Dermis microvascular lymphatic vessel endothelial cell (primary cell): ENCODE measurements at regions not wholly inside any gene's neighbourhood (a gene's known extent, or its start where the extent isn't known, plus 50 kb on each side); places are given as distances from the start of the nearest gene placed in this dataset.

ENCODE experiments used
- DNase-seq, 2 donors: peaks; one replicate each; pipeline versions ENCODE4 v3.0.0 to v3.0.0-alpha.2; 2010; ENCODE audit warnings: low read depth in 2 of 2

DNA sequence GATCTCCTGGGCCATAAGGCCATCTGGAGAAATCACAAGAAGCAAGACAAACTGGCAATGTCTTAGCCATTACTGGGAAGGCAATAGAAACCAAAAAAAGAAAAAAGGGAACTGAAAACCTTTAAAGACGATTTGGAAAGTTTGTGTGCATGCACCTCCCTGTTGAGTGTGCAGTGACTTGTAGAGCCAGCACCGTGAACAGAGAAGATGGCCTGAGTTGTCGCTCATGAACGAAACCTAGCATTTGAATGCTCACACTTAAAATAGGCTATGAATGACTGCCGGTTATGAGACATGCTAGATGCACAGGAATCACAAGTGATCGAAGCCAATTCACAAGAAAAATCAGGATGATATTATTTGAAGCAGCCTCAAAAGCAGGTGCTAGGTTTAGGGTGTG lies 151.3 kb upstream of the ADO start:
- DNase-seq, result no peak

DNA sequence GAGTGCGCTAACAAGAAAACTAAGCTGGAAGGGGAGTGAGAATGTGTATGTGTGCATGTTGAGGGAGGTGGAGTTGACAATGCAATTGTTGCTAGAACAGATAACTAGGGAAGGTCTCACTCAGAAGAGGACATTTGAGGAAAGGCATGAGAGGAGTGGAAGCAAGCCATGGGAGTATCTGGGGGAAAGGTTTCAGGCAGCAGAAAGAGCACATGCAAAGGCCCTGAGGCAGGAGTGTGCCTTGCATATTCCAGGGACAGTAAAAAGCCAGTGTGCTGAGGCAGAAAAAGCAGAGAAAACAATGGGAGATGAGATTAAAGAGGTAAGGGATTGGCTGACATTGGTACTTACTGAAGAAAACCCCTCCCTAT lies 149.6 kb upstream of the ADO start:
- DNase-seq, result no peak

DNA sequence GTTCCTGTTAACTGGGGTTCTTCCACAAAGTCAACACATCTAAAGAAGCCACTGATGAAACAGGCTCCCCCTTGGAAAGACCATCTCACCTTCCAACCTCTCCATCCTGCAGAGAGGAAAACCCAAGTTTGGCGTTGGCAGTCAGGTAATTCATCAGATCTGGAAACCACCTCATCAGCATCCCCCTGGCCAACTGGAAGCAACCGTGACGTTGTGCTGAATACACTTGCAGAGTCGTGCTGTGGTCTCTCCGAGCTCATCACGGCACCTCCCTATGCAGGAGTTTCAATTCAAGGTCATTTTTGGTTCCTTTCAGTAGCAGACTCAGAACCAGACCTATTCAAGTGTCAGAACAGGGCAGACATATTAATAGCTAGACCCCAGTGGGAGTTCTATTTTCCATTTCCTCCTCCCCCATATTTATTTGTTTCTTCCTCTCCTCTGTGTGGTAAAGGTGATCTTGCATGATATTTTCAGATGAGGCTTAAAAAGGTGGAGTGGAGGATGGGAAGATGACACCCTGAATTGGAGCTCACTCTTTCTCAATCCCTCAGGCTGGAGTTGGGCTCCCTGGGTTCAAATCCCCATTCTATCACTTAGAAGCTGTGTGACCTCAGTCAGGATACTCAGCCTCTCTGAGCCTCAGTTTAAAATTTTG lies 149.1 kb upstream of the ADO start:
- DNase-seq, result no peak

DNA sequence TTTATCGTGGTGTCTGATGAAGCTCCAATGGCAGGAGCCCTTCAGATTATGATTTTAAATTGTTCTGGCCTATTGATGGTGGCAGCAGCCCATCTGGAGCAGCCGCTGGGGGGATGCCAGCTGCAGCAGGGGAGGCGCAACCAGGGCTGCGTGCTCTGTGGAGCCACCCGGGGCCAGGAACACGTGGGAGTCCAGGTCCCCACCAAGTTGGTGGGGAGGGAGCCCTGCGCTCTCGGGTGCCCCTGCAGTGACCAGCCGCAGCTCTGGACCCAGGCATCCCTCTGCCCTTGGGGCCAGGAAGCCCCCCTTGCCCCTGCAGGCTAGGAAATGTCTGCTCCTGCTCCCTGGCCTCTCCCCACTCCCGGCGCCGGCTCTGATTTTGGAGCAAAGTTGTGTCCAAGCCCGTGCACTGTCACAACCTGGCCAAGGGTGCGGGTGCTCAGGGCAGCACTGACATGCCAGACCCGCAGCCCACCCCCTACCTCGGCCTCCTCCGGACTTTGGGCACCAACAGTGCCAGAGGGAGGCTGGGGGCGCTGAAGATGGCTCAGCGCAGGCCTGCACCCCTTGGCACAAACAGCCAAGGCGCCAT lies 147.2 kb upstream of the ADO start:
- no peak for DNase-seq

DNA sequence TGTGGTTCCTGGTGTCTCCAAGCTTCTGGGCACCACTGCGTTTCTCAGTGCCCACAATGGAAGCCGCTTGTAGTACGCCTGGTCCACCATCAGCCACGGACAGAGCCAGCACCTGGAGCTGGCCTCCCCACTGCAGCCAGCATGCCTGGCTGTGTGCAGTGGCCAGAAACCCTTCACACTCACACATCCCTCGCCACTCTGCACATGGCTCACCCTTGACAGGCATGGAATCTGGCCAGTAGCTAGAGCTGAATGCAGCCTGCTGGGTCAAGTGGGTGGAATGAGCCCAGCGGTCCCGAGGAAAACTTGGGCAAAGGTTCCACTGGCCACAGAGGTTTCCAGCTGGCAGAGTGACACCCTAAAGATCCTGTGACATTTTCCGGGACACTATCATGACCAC lies 146.0 kb upstream of the ADO start:
- no peak for DNase-seq

DNA sequence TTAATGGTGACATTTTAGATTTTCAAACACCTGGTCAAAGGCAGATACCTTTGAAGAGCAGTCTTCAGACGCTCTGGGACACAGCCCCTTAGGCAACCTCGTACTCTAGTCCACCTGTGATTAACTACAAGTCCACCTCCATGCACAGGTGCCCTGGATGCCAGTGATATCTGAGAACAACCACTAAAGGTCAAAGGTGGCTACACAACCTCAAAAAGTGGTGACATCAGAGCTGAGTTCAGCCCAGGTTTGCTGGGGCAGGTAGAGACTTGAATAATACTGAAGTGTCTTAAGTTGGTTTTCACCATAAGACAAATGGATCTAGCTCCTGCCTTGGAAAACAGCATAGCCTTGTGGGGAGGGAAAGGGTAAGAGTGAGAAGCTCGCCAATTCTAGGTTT lies 143.4 kb upstream of the ADO start:
- no peak for DNase-seq

DNA sequence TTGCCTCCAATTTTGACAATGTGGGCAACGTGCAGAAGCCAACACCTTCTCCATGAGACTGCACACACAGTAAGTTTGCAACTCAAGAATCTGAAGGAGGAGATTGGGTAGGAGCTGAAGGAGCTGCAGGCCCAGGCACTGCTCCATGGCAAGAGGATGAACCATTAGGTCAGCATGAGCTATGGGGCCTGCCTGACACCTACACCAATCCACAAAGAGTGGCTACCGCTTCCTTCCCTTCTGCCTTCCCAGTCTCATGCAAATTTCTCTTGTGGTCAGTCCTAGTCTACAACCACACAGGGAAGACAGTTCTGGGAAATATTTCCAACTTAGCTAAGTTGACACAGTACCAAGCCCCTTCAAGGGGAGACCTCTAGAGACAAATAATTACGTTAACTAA lies 142.0 kb upstream of the ADO start:
- no peak for DNase-seq

DNA sequence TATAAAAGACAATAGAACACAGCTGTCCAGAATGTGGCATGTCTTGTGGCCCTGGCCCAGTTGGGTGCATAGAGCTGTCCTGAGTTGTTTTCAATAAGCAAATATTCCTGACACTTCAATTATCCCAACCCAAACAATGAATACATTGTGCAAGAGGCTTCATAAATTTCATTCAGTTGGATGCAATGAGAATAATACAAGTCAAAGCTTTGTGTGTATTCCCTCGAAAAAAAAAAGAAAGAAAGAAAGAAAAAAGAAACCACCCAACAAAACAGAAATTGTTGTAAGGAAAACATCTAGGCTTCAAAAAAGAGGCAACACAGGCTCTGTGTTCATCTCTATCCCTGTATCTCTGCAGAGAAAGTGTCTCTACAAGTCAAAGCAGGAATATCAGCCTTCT lies 138.7 kb upstream of the ADO start:
- no peak for DNase-seq

DNA sequence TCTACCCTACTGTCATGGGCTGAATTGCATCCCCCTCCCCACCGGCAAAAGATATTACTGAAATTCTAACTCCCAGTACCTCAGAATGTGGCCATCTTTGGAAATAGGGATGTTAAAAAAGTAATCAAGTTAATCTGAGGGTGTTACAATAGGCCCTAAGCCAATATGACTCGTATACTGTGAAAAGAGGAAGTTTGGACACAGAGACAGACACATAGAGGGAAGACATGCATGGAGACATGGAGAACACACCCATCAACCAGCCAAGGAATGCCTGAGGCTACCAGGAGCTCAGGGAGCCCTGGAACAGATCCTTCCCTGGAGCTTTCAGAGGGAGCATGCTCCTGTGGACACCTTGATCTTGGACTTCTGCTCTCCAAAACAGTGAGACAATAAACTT lies 138.2 kb upstream of the ADO start:
- no peak for DNase-seq

DNA sequence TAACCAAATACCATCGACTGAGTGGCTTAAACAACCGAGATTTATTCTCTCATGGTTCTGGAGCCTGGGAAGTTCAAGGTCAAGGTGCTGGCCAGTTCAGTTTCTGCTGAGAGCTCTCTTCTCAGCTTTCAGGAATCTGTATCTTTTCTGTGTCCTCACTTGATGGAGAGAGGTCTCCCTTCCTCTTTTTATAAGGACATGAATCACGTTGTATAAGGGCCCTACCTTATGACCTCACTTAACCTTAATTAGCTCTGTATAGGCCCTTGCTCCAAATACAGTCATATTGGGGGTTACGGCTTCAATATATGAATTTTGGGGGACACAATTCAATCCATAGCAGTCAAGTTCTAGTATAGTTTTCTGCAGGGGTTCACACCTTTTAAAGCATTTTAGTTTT lies 135.2 kb upstream of the ADO start:
- DNase-seq, result no peak

DNA sequence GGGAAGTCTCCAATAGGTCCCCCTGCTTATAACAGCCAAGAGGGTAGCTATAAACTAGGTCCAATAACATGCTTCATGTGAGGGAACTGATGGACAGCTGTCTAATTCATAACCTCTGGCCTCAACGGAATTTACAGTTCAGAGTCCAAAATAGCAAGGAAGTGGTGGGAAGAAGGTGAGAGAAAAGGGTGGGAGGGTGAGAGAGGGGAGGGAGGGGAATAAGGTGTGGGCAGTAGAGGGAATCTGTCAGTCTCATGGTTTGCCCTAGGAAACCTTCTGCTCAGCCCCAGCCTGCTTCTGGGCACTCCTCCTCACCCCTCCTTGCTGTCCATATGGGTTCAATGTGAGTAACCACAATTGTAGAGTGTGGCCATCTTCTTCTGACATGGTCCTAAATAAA lies 133.4 kb upstream of the ADO start:
- DNase-seq, result no peak

DNA sequence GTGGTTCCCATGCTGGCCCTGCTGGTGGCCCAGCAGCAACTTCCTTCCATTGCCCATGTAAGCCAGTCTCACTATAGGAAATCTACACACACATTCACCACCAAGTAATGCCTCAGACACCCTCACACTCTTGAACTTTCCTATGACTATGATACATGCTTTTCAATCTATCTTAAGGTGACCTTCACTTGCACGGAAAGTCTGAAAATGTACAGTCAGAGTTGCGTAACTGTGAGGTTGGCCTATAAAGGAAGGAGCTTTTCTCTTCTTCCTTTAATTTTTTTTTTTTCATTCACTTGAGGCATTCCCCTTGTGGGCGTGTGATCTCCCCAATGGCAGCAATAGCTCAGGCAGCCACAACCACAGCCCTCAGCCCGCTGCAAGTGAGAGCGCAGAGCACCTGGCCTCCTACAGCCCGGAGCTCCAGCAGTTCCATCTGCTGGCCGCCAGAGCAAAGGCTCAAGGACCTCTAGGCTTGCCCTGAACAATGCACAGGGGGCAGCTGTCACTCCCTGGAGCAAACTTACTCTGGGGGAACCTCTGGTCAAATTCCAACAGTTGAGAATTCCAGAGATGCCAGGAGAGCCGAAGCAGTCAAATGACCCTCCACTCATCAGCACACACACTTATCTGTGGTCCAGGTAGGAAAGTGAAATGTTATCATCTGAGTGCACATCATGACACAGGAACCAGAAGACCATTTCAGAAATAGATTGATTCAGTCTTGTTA lies 123.1 kb upstream of the ADO start:
- no peak for DNase-seq

DNA sequence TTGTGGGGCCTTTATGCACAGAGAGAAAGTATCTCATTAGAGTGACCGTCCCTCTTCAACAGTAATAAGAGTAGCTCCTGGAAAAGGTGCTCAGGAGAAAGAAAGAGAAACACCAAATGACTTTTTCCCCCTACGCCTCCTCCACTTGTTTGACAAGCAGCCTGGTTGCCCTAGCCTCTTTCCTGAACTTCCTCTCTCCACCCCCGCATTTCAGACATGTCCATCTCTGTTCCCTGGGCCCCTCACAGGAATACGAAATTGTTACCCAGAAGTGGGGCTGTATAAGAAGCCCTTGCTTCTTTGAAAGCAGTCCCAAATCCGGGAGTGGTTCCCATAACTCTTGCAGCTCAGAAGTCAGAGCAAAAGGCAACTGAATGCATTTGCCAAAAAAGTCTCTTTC lies 119.6 kb upstream of the ADO start:
- no peak for DNase-seq

DNA sequence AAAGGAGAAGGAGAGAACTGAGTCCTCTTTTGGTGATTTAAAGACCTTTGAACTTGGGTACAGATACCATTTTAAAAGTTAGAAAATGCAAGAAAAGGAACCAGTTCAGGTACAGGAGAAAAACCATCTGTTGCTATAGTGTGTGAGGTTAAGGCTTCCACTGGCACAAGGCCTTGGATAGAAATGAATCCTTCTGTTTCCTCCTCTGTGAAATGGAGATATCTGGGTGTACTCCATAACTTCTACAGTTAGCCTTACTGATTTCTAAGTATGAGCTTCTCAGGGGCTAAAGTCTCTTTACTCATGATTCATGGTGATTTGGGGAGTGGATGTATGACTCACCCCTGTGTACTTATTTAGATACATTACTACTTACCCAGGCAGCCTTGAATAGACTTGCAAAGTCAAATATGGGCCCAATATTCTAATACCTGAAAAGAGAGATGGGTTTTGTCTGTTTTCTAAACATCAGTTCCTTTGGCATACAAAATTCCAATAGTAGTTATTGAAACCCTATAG lies 117.2 kb upstream of the ADO start:
- peak in 1 of 2 donors; percentile 28 for DNase-seq

DNA sequence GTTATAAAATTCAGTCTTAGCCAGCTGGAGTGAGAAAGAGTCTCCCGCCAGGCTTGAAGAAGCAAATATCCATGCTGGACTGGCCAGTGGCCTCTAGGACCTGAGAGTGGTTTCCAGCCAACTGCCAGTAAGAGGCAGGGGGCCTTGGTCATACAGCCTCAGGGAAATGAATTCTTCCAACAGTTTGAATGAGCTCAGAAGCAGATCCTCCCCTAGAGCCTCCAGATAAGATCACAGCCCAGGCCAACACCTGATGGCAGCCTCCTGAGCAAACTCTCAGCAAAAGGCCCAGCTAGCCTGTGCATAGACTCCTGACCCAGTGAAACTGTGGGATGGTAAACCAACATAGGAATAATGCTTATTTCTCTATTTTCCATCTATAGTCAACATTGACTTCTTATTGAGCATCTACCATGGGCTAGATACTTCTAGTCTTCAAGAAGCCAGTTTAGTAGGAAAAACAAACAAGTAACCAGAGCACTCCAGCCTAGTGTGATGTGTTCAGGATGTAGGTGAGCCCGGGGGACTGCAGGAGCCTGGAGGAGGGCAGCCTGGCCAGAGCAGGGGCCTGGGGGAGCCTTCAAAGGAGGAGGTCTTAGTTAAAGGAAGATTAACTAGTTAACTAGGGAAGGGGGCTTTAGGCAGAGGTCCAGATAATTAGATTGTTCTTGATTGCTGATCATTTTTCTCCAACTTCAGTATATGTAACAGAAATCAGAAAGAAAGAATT lies 115.4 kb upstream of the ADO start:
- DNase-seq, result no peak

DNA sequence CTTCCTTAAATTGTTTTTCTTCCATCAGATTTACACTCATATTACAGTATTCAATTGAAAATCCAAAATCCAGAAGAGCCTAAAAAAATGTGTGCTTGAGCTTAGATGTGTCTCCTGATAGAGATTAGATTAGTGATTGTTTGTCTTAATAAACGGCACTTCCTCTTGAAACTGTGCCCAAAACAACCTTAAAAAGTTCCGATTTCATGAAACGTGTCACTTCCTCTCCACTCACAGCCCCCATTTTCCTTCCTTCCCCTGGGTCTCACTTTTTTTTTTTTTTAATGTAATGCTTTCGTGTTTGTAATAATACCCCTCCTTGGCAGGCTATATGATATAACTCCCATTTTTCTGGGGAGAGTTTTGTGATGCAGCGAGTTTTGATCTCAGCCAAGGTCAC lies 114.8 kb upstream of the ADO start:
- peak; percentile 43 to 48 for DNase-seq

DNA sequence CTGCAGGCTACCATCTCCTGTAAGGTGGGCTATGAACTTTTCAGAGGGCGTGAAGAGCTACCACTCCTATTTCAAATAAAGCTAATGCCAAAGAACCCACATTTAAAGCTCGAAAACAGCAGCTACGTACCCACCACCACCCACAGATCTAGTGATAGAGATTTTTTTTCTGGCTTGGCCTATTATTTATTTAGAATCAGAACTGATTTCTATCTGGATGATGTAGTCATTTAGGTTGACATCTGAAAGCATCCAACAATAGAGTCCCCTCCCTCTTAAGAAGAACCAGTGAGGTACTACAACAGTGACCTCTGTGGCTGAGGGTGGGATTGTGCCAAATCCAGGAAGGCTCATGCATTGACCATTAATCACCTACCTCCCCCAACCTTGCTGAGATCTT lies 113.8 kb upstream of the ADO start:
- DNase-seq, result no peak

DNA sequence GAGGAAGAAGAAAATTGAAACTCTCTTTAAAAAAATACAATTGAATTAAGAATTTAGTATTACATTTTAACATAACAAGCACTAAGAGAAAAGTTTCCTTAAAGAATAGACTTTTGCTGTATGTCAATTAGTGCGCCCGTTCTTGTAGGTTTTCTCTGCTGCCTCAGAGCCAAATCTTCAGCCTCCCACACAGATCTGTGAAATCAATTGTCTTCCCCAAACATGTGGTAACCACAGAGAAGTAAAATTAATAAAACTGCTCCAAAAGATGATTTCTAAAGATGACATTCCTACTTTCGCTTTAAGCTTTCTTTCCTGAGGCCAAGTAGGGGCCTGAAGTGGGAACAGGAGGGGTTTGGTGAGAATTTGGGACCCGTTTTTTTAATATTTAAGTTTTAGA lies 113.2 kb upstream of the ADO start:
- DNase-seq, result no peak

DNA sequence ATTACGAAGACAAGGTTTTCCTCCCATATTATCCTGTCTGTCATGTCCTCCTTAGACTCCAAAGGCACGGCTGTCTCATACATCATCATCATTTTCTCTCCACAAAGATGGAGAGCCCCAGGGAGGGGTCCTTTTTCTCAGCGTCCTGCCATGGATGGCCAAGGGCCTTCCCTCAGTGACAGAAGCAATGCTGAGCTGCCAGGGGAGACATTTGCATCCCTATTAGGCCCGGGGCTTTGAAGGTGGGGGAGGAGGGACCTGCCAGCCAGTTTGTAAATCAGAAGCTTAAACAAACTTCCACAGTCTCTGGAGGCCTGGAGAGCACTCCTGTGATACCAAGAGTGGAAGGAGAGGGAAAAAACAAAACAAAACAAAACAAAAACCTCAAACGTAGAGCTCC lies 112.4 kb upstream of the ADO start:
- no peak for DNase-seq

DNA sequence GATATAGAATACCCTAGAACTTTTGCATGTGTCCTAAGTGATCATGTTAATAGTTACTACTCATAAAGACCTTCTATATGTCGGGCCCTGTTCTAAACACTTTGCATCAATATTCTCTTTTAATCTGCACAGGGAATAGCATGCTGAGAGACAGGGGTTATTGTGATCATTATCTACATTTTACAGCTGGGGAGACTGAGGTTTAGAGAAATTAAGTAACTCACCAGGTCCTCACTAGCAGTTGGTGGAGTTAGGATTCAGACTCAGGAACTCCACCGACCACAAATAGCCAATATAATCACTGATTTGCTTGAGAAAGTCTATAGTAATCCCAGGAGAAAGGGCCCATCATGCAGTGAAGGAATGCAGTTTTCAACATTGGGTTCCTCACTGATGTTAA lies 111.2 kb upstream of the ADO start:
- no peak for DNase-seq

DNA sequence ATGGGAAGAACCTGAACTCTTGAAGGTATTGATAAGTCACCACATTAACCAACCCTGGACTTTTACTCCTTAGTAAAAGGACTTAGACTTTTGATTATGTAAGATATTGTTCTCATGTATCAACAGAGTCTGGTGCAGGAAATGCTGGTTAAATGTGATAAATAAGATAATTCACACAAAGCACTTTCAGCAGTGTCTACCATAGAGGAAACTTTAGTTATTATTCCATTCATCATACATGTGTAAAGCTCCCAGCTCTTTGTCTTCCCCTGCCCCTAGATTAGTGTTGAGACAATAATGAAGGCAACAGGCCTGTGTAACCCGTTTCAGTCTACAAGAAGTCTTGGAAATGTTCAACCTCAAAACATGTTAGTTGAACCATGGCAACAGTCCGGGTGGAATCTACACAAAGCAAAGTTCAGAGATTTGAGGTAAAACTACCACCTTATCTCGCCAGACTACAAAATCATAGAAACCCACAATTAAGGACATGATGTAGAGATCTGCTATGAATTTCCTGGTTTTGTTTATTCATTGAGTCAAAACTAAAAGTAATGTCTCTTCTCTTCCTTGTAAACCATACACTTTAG lies 109.9 kb upstream of the ADO start:
- no peak for DNase-seq

DNA sequence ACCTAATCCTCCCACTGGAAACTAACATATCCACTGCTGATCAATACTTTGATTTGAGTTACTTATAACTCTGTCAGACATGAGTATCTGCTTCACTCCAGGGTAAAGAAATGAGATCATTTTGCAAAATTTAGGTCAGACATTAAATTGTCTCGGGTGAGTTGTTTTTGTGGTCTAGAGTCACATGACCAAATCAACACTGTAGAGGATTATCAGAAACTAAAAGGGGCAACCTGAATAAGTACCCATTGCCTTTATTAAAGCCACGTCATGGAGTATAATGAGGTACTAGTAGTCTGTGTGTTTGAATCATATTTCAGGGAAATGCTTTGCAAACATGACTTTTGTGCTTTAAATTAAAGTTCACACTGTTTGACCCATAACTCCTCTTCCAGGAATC lies 107.7 kb upstream of the ADO start:
- DNase-seq, result no peak
